ENCODE measurements at regions not wholly inside any gene's neighbourhood (a gene's known extent, or its start where the extent isn't known, plus 50 kb on each side); places are given as distances from the start of the nearest gene placed in this dataset.

DNA sequence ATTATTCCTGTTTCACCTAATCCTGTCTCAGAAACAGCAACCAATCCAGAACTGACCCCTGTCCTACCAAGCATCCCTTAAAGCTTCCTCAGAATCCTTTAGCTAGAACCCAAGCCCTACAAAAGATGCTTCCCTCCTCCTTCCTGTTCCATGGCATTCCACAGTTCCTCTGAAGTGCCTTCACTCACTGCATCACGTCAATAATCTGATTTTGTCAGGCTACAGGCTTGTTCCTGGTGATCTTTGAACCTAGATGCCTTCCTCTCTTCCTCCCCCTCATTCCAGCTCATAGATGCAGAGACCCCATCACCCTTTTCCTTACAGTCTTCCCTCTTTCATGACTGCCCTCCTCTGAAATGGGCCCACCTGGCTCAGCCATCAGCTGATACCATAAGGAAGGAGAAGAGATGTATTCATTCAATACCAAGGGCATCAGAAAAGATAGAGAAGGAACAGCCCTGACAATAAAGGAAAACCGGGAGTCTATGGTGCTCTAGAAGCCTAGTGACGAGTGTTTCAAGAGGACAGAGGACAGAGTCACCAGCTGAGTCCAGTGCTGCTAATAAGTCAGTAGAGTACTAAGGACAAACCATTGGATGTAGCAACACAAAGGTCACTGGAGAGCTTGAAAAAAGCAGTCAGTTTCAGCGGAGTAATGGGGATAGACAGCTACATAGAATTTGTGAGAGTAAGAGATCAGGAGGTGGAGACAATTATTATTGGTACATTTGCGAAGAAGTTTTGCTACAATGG, 62.5 kb upstream of the SPDEF start:
- H3K9me3 ChIP-seq = no peaks in the 10 kb centered on the region
- intact Hi-C loops (cut with DNase I) = no loop called here
- no peaks in the 10 kb centered on the region for H3K27me3 ChIP-seq
- no peak overlapping the region for H3K27ac ChIP-seq
- no peak overlapping the region for H3K4me3 ChIP-seq
- H3K4me1 ChIP-seq = peaks cover 6% of the 10 kb centered on the region
- no peaks in the 10 kb centered on the region for H3K36me3 ChIP-seq (replicated peaks in 1 of 2; ENCODE audit: insufficient read depth in 1 of 2, low read depth in 2 of 2)
- ATAC-seq (no peak), DNase-seq (no peak)
- TF ChIP-seq, protein P1, sequence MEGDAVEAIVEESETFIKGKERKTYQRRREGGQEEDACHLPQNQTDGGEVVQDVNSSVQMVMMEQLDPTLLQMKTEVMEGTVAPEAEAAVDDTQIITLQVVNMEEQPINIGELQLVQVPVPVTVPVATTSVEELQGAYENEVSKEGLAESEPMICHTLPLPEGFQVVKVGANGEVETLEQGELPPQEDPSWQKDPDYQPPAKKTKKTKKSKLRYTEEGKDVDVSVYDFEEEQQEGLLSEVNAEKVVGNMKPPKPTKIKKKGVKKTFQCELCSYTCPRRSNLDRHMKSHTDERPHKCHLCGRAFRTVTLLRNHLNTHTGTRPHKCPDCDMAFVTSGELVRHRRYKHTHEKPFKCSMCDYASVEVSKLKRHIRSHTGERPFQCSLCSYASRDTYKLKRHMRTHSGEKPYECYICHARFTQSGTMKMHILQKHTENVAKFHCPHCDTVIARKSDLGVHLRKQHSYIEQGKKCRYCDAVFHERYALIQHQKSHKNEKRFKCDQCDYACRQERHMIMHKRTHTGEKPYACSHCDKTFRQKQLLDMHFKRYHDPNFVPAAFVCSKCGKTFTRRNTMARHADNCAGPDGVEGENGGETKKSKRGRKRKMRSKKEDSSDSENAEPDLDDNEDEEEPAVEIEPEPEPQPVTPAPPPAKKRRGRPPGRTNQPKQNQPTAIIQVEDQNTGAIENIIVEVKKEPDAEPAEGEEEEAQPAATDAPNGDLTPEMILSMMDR (IDR thresholded peaks at IDR 0.05) = no peak
- TF ChIP-seq POLR2A (IDR thresholded peaks at IDR 0.05) = no peak
- WGBS, 2 donors = 80 to 90% methylated on average over 5 of the region's 5 CpGs

DNA sequence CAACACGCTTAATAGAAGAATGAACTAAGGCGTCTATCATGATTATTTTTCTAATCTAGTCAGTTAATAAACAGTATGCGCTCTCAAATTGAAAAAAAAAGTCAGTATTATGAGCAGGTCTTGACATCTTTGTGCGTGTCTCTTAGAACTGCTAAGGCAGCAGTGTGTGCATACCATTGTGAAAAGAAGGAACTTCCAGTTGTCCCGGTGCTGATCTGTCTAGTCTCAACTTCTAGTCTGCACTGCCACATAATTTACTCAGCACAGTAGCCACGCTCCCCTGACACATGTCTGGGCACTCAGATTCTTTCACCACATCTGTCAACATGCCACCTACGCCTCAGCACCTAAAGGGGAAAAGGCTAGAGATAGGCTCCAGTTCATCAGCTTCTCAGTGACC, 61.1 kb upstream of the SPDEF start:
- H3K4me3 ChIP-seq = no peak overlapping the region
- no peaks in the 10 kb centered on the region for H3K27me3 ChIP-seq
- ATAC-seq (no peak), DNase-seq (no peak)
- TF ChIP-seq, protein P1 (IDR thresholded peaks at IDR 0.05) = no peak
- TF ChIP-seq POLR2A (IDR thresholded peaks at IDR 0.05) = no peak
- H3K36me3 ChIP-seq (replicated peaks in 1 of 2; ENCODE audit: insufficient read depth in 1 of 2, low read depth in 2 of 2) = no peaks in the 10 kb centered on the region
- 79 to 84% methylated on average over 7 of the region's 7 CpGs for WGBS, 2 donors
- no peaks in the 10 kb centered on the region for H3K9me3 ChIP-seq
- H3K4me1 ChIP-seq = peaks cover 6% of the 10 kb centered on the region
- intact Hi-C loops (cut with DNase I) = no loop called here
- no peak overlapping the region for H3K27ac ChIP-seq

DNA sequence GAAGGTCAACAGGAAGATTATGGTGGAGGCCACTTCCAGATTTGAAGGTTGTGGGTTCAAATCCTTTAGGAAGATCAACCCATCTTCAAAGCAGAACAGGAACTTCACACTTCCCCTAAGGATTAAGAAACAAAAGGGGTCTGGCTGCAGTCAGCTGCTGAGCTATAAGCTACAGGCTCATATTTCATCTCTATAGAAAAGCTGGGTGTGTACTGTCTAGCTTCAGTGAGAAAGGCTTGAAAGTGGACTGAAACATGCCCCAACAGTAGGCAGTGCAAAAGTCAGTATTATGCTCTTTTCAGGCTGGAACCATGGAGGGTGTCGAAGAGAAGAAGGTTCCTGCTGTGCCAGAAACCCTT, 60.1 kb upstream of the SPDEF start:
- Histone ChIP-seq H3K4me1 (peaks cover 7% of the 10 kb centered on the region), H3K27me3 (no peaks in the 10 kb centered on the region), H3K9me3 (no peaks in the 10 kb centered on the region), H3K4me3 (no peak overlapping the region), H3K36me3 (replicated peaks in 1 of 2; ENCODE audit: insufficient read depth in 1 of 2, low read depth in 2 of 2) (no peaks in the 10 kb centered on the region), H3K27ac (no peak overlapping the region)
- WGBS, 2 donors = 96 to 100% methylated on average over 1 of the region's 1 CpG
- intact Hi-C loops (cut with DNase I) = no loop called here
- ATAC-seq = no peak
- DNase-seq = no peak
- no peak for TF ChIP-seq POLR2A (IDR thresholded peaks at IDR 0.05)
- TF ChIP-seq, protein P1 (IDR thresholded peaks at IDR 0.05) = no peak

DNA sequence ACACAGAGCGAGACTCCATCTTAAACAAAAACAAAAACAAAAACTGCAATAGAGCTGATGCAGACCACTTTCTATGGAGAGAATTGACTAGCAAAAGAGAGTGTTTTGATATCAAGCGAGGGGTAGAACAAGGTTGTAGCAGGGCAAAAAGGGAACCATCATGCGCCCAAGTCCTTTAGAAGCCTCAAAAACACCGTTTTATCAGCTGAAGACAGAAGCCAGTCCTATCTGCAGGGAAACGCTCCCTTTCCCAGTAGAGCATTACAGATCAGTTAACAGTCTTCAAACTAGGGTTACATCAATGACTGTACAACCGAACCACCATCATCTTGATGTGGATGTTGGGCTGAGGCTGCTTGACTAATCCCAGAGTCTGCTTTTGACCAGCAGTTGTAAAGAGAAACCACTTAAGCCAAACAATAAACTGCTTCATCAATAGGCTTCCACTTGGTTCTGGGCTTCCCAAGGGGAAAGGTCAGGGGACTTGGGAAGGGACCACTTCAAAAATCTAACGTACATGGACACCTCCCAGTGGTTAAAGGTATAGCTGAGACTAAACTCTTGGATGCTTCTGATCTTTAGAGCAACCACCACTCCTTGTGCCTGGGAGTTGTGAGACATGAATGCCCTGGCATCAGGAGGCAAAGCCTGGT, 59.6 kb upstream of the SPDEF start:
- no peak for ATAC-seq
- H3K36me3 ChIP-seq (replicated peaks in 1 of 2; ENCODE audit: insufficient read depth in 1 of 2, low read depth in 2 of 2) = no peaks in the 10 kb centered on the region
- intact Hi-C loops (cut with DNase I) = no loop called here
- H3K27me3 ChIP-seq = no peaks in the 10 kb centered on the region
- WGBS, 2 donors = 86 to 87% methylated on average over 7 of the region's 7 CpGs
- H3K27ac ChIP-seq = no peak overlapping the region
- H3K4me1 ChIP-seq = peaks cover 12% of the 10 kb centered on the region
- H3K9me3 ChIP-seq = no peaks in the 10 kb centered on the region
- no peak overlapping the region for H3K4me3 ChIP-seq
- TF ChIP-seq, protein P1 (IDR thresholded peaks at IDR 0.05) = no peak
- no peak for TF ChIP-seq POLR2A (IDR thresholded peaks at IDR 0.05)
- no peak for DNase-seq

Data from body of pancreas (tissue), 4 donors.